HG02571 (cell line): ENCODE measurements at regions not wholly inside any gene's neighbourhood (a gene's known extent, or its start where the extent isn't known, plus 50 kb on each side); places are given as distances from the start of the nearest gene placed in this dataset.
"Not testable (repeated sequence)": the region's sequence is repeated elsewhere in the genome, so short reads cannot be mapped to it uniquely, and the experiment has no call there.

Experiments
- ATAC-seq: cut with Tn5 transposase; IDR thresholded peaks from one replicate; pipeline ENCODE4 v1.9.1; 2021; ENCODE audit warnings: mild to moderate bottlenecking, moderate library complexity; ENCODE audit not compliant: unreplicated experiment

GRCh38 chr7:94104301-94104700, 100.1 kb upstream of the BET1 start:
- no peak for ATAC-seq

GRCh38 chr7:94109556-94109955, 105.4 kb upstream of the BET1 start:
- ATAC-seq, result no peak

DNA sequence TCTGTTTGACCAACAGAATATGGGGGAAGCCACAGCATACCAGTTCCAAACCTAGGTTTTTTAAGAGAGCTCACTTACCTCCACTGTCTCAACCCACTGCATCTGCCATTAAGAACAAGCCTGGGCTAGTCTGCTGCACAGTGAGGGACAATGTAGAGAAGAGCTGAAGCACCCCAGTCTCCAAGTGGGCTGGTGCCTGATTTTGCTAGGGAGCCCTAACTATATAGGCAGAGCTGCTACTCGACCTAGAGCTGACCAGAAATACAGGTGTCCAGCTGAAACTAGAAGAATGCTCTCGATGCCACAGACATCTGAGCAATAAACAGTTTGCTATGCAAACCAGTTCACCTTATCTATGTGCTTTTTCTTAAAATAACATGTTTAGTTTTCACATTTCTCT, 106.9 kb upstream of the BET1 start:
- ATAC-seq, result peak; percentile 78

DNA sequence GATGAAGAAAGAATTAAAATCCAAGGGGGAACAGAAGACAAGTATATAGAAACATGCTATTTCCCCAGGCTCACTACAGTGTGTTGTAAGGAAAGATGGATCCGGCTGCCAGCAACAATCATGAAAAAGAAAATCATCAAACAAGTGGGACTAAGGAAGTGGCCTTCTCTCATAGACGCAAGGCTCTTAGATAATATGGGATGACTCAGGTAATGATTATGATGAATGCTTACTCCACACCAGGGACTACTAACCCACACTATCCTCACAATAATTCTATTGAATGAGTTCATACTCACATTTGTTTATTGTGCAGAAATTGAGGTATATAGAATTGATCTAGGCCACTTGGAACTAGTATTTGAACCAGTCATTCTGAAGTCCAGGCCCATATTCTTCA, 111.2 kb upstream of the BET1 start:
- no peak for ATAC-seq

- no peak for ATAC-seq
These were observed 119.0 kb upstream of the BET1 start for GRCh38 chr7:94123136-94123535.

DNA sequence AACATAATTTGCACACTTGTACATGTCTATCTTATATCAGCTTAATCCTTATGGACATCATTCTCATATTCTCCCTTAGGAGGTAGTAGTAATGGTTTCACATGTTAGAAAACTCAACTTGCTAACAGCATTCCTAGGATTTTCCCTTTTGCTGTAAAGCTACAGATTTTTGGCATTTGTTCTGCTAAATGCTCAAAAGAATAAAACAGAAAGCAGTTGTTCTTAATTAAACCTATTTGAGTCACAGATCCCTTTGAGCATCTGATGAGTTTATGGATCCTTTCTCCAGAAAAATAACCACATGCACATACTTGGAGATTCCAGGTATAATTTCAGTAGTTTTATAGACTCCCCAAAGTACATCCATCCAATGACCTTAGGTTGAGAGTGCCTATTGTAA, 122.9 kb upstream of the BET1 start:
- ATAC-seq, result no peak

DNA sequence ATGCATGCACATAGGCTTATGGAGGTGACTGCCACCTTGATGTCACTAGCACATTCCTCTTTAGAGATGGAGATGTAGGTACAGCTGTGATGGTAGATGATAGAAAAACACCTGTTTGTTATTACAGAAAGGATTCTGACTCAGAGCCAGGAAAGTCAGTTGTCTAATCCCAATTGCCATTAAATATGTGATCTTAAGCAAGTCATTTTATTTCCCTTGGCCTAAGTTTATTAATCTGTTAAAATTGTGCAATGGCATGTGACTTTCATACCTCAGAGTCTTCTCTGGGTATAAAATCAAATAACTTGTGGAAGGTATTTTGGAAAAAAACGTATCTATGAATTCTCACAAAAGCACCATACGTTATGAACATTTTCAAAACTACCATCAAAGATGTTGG, 123.9 kb upstream of the BET1 start:
- no peak for ATAC-seq

- no peak for ATAC-seq
These were observed 125.4 kb upstream of the BET1 start for GRCh38 chr7:94129443-94130140.

- no peak for ATAC-seq
These were observed 126.6 kb upstream of the BET1 start for GRCh38 chr7:94130716-94131115.

DNA sequence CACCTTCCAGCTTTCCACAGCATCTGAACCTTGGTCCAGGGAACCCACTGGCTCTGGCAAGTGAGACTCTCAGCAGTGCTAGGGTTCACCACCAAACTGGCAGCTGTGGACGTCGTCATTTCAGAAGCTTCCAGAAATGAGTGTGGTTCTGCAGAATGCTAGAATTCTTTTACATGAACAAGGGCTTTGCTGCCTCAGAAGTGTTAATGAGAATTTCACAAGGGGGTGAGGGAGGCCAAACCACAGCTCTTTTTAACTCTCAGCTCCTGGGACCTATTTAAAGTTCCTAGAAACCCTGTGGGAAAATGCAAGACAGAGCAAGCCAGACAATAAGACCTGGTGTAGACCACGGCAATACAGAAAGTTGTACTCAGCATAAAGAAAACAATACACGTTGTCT, 129.3 kb upstream of the BET1 start:
- ATAC-seq, result no peak

DNA sequence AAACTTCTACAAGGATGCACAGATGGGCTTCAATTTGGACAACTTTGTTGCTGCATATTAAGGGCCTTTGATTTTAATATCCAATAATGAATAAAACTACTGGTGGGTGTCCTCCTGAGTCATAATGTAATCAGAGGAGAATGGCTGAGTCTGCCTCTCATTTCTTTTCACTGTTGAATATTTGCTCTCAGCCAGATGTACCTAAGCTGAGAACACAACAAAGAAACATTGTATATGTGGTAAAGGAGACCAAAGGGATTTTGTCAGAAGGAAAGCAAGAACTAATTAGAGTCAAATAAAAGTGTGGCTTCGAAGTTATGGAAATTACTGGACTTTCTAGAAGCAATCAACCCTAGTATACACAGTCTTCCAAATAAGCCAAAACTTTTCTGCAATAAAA, 131.0 kb upstream of the BET1 start:
- no peak for ATAC-seq

GRCh38 chr7:94142281-94142680, 138.1 kb upstream of the BET1 start:
- ATAC-seq, result no peak

- ATAC-seq, result no peak
These were observed 141.4 kb upstream of the BET1 start for GRCh38 chr7:94145602-94146001.

DNA sequence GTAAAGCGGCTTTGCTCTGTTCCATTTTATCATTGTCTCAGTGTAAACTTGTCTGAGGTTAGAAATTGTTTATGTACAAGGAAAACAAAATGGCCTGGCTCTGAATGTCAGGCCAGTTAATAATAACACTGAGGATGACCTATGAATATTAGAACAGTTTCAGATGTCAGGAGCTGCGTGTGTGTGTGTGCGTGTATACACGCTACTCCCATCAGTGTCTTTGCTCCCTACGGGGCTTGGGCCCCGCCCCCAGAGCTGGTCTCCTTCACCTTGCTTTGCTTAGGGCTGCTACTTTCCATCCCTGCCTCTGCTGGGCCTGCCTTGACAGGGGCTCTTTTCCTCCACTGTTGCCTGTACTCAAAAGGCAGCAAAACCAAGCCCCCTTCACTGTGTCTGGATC, 142.3 kb upstream of the BET1 start:
- no peak for ATAC-seq

DNA sequence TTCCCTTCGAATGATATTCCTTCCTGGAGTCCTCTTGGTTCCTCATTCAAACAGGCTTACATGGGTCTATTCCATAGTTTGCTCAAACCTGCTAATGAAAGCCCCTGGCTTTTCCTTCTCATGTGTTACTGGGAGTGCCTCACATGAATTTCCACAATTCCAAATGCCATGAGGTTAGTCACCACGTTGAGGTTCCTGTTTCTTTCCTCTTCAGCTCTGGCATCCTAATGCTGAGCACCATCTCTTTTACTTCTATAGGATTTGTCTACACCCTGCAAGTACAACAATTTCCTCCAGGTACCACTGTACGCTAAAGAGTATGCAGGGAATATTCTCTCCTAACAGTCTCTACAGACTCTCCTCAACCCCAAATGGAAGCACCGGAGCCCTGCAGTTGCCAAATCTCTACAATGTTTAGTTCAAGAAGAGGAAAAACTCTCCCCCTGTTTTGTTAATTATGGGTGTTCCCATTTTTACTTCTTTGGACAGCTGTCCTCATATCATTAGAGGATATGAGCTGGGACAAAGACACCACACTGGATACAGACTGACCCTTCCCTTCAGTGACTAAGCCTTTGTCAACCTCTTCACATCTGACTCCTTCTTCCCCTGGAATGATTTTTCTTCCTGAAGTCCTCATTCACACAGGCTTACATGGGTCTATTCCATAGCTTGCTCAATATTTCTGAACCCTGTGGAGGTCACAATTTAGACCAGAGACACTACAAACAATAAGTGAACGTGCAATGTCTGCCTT, 145.8 kb upstream of the BET1 start:
- no peak for ATAC-seq

- no peak for ATAC-seq
These were observed 150.0 kb upstream of the BET1 start for GRCh38 chr7:94154182-94154581.

DNA sequence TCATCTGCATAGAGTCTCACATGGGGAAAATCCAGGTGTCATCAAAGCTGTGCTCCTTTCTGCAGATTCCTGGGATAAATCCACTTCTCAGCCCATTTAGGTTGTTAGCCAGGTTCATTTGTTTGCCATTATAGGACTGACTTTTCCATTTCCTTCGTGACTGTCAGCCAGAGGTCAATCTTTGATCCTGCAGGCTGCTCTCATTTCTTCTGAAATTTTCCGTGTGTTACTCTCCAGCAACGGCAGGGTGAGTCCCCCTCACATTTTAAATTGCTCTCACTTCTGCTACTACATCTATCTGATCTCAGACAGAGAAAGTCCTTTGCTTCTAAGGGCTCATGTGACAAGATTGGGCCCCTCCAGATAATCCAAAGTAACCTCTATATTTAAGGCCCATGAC, 150.7 kb upstream of the BET1 start:
- no peak for ATAC-seq

- ATAC-seq, result not testable (repeated sequence)
These were observed 153.6 kb upstream of the BET1 start for GRCh38 chr7:94157659-94158306.

- peak; percentile 98 for ATAC-seq
These were observed 156.7 kb upstream of the BET1 start for GRCh38 chr7:94160719-94161435.

DNA sequence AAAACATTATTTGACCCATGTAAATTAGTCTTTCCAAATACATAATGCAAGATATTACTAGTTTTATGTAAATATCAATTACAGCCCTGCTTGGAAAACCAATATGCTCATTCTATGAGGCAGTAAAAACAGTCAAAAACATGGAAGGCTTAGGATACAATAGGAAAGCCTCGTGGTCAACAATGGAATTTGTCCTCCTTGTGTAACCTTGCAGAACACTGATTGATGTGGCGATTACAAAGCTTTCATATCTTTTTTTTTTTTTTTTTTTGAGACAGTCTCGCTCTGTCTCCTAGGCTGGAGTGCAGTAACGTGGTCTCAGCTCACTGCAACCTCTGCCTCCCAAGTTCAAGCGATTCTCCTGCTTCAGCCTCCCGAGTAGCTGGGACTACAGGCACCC, 157.3 kb upstream of the BET1 start:
- no peak for ATAC-seq

- ATAC-seq, result no peak
These were observed 165.5 kb upstream of the BET1 start for GRCh38 chr7:94169682-94170081.
